ENCODE measurements at regions not wholly inside any gene's neighbourhood (a gene's known extent, or its start where the extent isn't known, plus 50 kb on each side); places are given as distances from the start of the nearest gene placed in this dataset.
"Not testable (repeated sequence)": the region's sequence is repeated elsewhere in the genome, so short reads cannot be mapped to it uniquely, and the experiment has no call there.

- Histone ChIP-seq H3K4me3 (ENCODE audit: low read length) (no peak overlapping the region), H3K9ac (ENCODE audit: low read length) (no peak overlapping the region), H3K4me2 (ENCODE audit: low read depth, low read length) (no peak overlapping the region), H2AFZ (ENCODE audit: low read length) (no peak overlapping the region), H3K9me3 (replicated peaks; ENCODE audit: insufficient read depth, low read length) (no peaks in the 10 kb centered on the region), H4K20me1 (ENCODE audit: insufficient read depth, low read length) (no peaks in the 10 kb centered on the region), H3K27ac (ENCODE audit: low read length) (no peak overlapping the region), H3K4me1 (ENCODE audit: low read length) (no peaks in the 10 kb centered on the region), H3K27me3 (replicated peaks; ENCODE audit: insufficient read depth, low read length) (no peaks in the 10 kb centered on the region), H3K79me2 (ENCODE audit: low read length) (no peaks in the 10 kb centered on the region), H3K9me2 (replicated peaks; ENCODE audit: insufficient read depth, low read length) (no peaks in the 10 kb centered on the region), H3K36me3 (replicated peaks; ENCODE audit: insufficient read depth, low read length) (no peaks in the 10 kb centered on the region), H3F3A (ENCODE audit: insufficient read depth, low read length) (no peaks in the 10 kb centered on the region)
- no peak for DNase-seq
- no peak for TF ChIP-seq CTCF (IDR thresholded peaks at IDR 0.05; ENCODE audit: low read length)
- TF ChIP-seq EZH2phosphoT487 (IDR thresholded peaks at IDR 0.05; ENCODE audit: low read length) = no peak
- no peak for TF ChIP-seq EZH2 (optimal IDR thresholded peaks at IDR 0.05; ENCODE audit: low read depth, low read length)
Observed at GRCh38 chr22:49512487-49513165, 315.0 kb downstream of the BRD1 start.

- not testable (repeated sequence) for H3K9me2 ChIP-seq (replicated peaks; ENCODE audit: insufficient read depth, low read length); H3K79me2 ChIP-seq (ENCODE audit: low read length); H2AFZ ChIP-seq (ENCODE audit: low read length); H3K36me3 ChIP-seq (replicated peaks; ENCODE audit: insufficient read depth, low read length); H3K9me3 ChIP-seq (replicated peaks; ENCODE audit: insufficient read depth, low read length); DNase-seq; H3K4me1 ChIP-seq (ENCODE audit: low read length); H3K9ac ChIP-seq (ENCODE audit: low read length); H3F3A ChIP-seq (ENCODE audit: insufficient read depth, low read length); H4K20me1 ChIP-seq (ENCODE audit: insufficient read depth, low read length); H3K4me2 ChIP-seq (ENCODE audit: low read depth, low read length); H3K4me3 ChIP-seq (ENCODE audit: low read length); H3K27ac ChIP-seq (ENCODE audit: low read length); H3K27me3 ChIP-seq (replicated peaks; ENCODE audit: insufficient read depth, low read length)
Observed at GRCh38 chr22:49511393-49512189, 316.1 kb downstream of the BRD1 start.

- Histone ChIP-seq H4K20me1 (ENCODE audit: insufficient read depth, low read length) (no peaks in the 10 kb centered on the region), H3K9ac (ENCODE audit: low read length) (no peak overlapping the region), H2AFZ (ENCODE audit: low read length) (no peak overlapping the region), H3K4me1 (ENCODE audit: low read length) (no peaks in the 10 kb centered on the region), H3K27ac (ENCODE audit: low read length) (no peak overlapping the region), H3K27me3 (replicated peaks; ENCODE audit: insufficient read depth, low read length) (no peaks in the 10 kb centered on the region), H3K9me3 (replicated peaks; ENCODE audit: insufficient read depth, low read length) (no peaks in the 10 kb centered on the region), H3K79me2 (ENCODE audit: low read length) (no peaks in the 10 kb centered on the region), H3F3A (ENCODE audit: insufficient read depth, low read length) (no peaks in the 10 kb centered on the region), H3K9me2 (replicated peaks; ENCODE audit: insufficient read depth, low read length) (no peaks in the 10 kb centered on the region), H3K36me3 (replicated peaks; ENCODE audit: insufficient read depth, low read length) (no peaks in the 10 kb centered on the region), H3K4me3 (ENCODE audit: low read length) (no peak overlapping the region), H3K4me2 (ENCODE audit: low read depth, low read length) (no peak overlapping the region)
- no peak for DNase-seq
- TF ChIP-seq EZH2 (optimal IDR thresholded peaks at IDR 0.05; ENCODE audit: low read depth, low read length) = no peak
- TF ChIP-seq EZH2phosphoT487 (IDR thresholded peaks at IDR 0.05; ENCODE audit: low read length) = no peak
- TF ChIP-seq CTCF (IDR thresholded peaks at IDR 0.05; ENCODE audit: low read length) = no peak
Observed at GRCh38 chr22:49510718-49511117, 317.0 kb downstream of the BRD1 start.

- H3K4me1 ChIP-seq (ENCODE audit: low read length) = no peaks in the 10 kb centered on the region
- H3K9me2 ChIP-seq (replicated peaks; ENCODE audit: insufficient read depth, low read length) = no peaks in the 10 kb centered on the region
- no peak overlapping the region for H3K4me3 ChIP-seq (ENCODE audit: low read length)
- no peaks in the 10 kb centered on the region for H3K79me2 ChIP-seq (ENCODE audit: low read length)
- no peak overlapping the region for H2AFZ ChIP-seq (ENCODE audit: low read length)
- no peak for DNase-seq
- H3K9ac ChIP-seq (ENCODE audit: low read length) = no peak overlapping the region
- no peaks in the 10 kb centered on the region for H3F3A ChIP-seq (ENCODE audit: insufficient read depth, low read length)
- H3K27me3 ChIP-seq (replicated peaks; ENCODE audit: insufficient read depth, low read length) = no peaks in the 10 kb centered on the region
- H4K20me1 ChIP-seq (ENCODE audit: insufficient read depth, low read length) = no peaks in the 10 kb centered on the region
- H3K4me2 ChIP-seq (ENCODE audit: low read depth, low read length) = no peak overlapping the region
- H3K27ac ChIP-seq (ENCODE audit: low read length) = no peak overlapping the region
- no peaks in the 10 kb centered on the region for H3K36me3 ChIP-seq (replicated peaks; ENCODE audit: insufficient read depth, low read length)
- H3K9me3 ChIP-seq (replicated peaks; ENCODE audit: insufficient read depth, low read length) = no peaks in the 10 kb centered on the region
- TF ChIP-seq CTCF (IDR thresholded peaks at IDR 0.05; ENCODE audit: low read length) (no peak), EZH2 (optimal IDR thresholded peaks at IDR 0.05; ENCODE audit: low read depth, low read length) (no peak), EZH2phosphoT487 (IDR thresholded peaks at IDR 0.05; ENCODE audit: low read length) (no peak)
Observed at GRCh38 chr22:49509016-49509415, 318.7 kb downstream of the BRD1 start.

All from MM.1S (cell line).